PC-9 (cell line): ENCODE measurements at regions not wholly inside any gene's neighbourhood (a gene's known extent, or its start where the extent isn't known, plus 50 kb on each side); places are given as distances from the start of the nearest gene placed in this dataset.

Experiments
- BruUV-seq: library from RNA; stranded (reverse); fragments of 400-500 nt; replicated peaks from 2 replicates; lab custom pipeline; 2021; lab: Mats Ljungman, UMichigan
- CTCF ChIA-PET: fragments of 300-600 bp; sonication (Branson Sonifier 250); formaldehyde crosslinking; loops from one replicate; lab custom pipeline; 2022; ENCODE audit warnings: antibody characterized with exemption; lab: Charles Lee
- POLR2A ChIA-PET: fragments of 300-600 bp; sonication (Branson Sonifier 250); formaldehyde crosslinking; loops from one replicate; lab custom pipeline; 2022; ENCODE audit warnings: antibody characterized with exemption; ENCODE audit not compliant: unreplicated experiment; lab: Charles Lee
- DNase-seq, 2 experiments: peaks; one replicate each; pipeline versions ENCODE4 v3.0.0 to v3.0.0-alpha.2; 2015 to 2022; ENCODE audit warnings: mixed read lengths in 1 of 2
- H2AFZ ChIP-seq: fragments of 200-600 bp; sonication (generic); 2 replicates; pipeline ENCODE4 v1.8.1; 2017; ENCODE audit warnings: antibody characterized with exemption
- H3F3A ChIP-seq: fragments of 200-600 bp; sonication (generic); 2 replicates; pipeline ENCODE4 v1.8.1; 2017; ENCODE audit warnings: antibody characterized with exemption, mild to moderate bottlenecking, low read depth; ENCODE audit not compliant: insufficient read depth
- H3K27ac ChIP-seq: fragments of 200-600 bp; sonication (generic); 2 replicates; pipeline ENCODE4 v1.6.1; 2016; ENCODE audit warnings: mixed run types
- H3K27me3 ChIP-seq: fragments of 200-600 bp; sonication (generic); 2 replicates; pipeline ENCODE4 v1.6.1; 2016; ENCODE audit warnings: low read depth, mixed run types; ENCODE audit not compliant: insufficient read depth
- H3K36me3 ChIP-seq: fragments of 200-600 bp; sonication (generic); 2 replicates; pipeline ENCODE4 v1.6.1; 2016; ENCODE audit warnings: low read depth, mixed run types
- H3K4me1 ChIP-seq: fragments of 200-600 bp; sonication (generic); replicated peaks from 2 replicates; pipeline ENCODE4 v1.6.1; 2016; ENCODE audit warnings: mixed run types; ENCODE audit not compliant: insufficient read depth
- H3K4me2 ChIP-seq: fragments of 200-600 bp; sonication (generic); 2 replicates; pipeline ENCODE4 v1.6.1; 2017; ENCODE audit warnings: mixed run types
- H3K4me3 ChIP-seq: fragments of 200-600 bp; sonication (generic); 2 replicates; pipeline ENCODE4 v1.6.1; 2016; ENCODE audit warnings: mixed run types
- H3K79me2 ChIP-seq: fragments of 200-600 bp; sonication (generic); 2 replicates; pipeline ENCODE4 v1.6.1; 2017; ENCODE audit warnings: low read depth, mixed run types
- H3K9me2 ChIP-seq: fragments of 200-600 bp; sonication (generic); 2 replicates; pipeline ENCODE4 v1.8.1; 2017; ENCODE audit warnings: mild to moderate bottlenecking; ENCODE audit not compliant: insufficient read depth
- H3K9me3 ChIP-seq: fragments of 200-600 bp; sonication (generic); 2 replicates; pipeline ENCODE4 v1.8.1; 2016; ENCODE audit warnings: low read depth; ENCODE audit not compliant: insufficient read depth
- H4K20me1 ChIP-seq: fragments of 200-600 bp; sonication (generic); 2 replicates; pipeline ENCODE4 v1.8.1; 2017; ENCODE audit not compliant: insufficient read depth
- EZH2 ChIP-seq: fragments of 200-600 bp; sonication (generic); IDR thresholded peaks from 2 replicates; pipeline ENCODE4 v1.8.0; 2017; ENCODE audit warnings: antibody characterized with exemption, low read depth
- intact Hi-C: fragments of 100-400 bp; cut with micrococcal nuclease; formaldehyde crosslinking; loops from one replicate; pipeline ENCODE4 v1.10.0; 2022; ENCODE audit not compliant: unreplicated experiment
- TF ChIP-seq, protein P1 (sequence below): fragments of 200-600 bp; sonication (generic); conservative IDR thresholded peaks from 2 replicates; pipeline ENCODE4 v1.6.1; 2017; ENCODE audit warnings: mixed run types, antibody characterized with exemption, mild to moderate bottlenecking, moderate library complexity

DNA sequence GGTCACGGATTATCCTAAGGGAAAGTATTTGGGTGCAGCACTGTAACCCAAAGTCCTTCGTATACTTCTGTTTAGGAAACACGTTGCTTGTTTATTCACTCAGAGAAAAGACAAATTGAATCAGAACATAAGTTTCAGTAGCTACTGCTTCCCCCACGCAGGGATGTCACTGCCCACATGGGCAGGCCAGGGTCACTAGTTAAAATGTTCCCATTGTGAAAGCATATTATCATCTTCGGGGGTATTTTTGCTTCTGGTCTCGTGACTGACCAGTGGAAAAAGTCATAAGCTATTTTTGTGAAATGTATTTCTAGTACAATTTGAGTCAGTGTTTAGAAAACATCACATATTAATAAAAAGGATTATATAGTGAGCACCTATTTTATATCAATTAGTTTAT is 377.8 kb downstream of the PCDH7 start:
- no peaks in the 10 kb centered on the region for H3K4me1 ChIP-seq
- H3K79me2 ChIP-seq: no peaks in the 10 kb centered on the region
- TF ChIP-seq, protein P1, sequence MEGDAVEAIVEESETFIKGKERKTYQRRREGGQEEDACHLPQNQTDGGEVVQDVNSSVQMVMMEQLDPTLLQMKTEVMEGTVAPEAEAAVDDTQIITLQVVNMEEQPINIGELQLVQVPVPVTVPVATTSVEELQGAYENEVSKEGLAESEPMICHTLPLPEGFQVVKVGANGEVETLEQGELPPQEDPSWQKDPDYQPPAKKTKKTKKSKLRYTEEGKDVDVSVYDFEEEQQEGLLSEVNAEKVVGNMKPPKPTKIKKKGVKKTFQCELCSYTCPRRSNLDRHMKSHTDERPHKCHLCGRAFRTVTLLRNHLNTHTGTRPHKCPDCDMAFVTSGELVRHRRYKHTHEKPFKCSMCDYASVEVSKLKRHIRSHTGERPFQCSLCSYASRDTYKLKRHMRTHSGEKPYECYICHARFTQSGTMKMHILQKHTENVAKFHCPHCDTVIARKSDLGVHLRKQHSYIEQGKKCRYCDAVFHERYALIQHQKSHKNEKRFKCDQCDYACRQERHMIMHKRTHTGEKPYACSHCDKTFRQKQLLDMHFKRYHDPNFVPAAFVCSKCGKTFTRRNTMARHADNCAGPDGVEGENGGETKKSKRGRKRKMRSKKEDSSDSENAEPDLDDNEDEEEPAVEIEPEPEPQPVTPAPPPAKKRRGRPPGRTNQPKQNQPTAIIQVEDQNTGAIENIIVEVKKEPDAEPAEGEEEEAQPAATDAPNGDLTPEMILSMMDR: no peak
- no peak for TF ChIP-seq EZH2
- H4K20me1 ChIP-seq: no peaks in the 10 kb centered on the region
- no peaks in the 10 kb centered on the region for H3F3A ChIP-seq
- ChIA-PET POLR2A (no interaction called here), CTCF (no interaction called here)
- H3K27me3 ChIP-seq: no peaks in the 10 kb centered on the region
- H3K36me3 ChIP-seq: no peaks in the 10 kb centered on the region
- no peak overlapping the region for H2AFZ ChIP-seq
- H3K4me2 ChIP-seq: no peak overlapping the region
- no peak overlapping the region for H3K4me3 ChIP-seq
- H3K9me2 ChIP-seq: no peaks in the 10 kb centered on the region
- DNase-seq: no peak
- no TSS peak for BruUV-seq
- intact Hi-C loops: no loop called here
- H3K27ac ChIP-seq: no peak overlapping the region
- H3K9me3 ChIP-seq: no peaks in the 10 kb centered on the region

- H3K79me2 ChIP-seq: no peaks in the 10 kb centered on the region
- BruUV-seq: no TSS peak
- no peak for DNase-seq
- no peak overlapping the region for H3K27ac ChIP-seq
- ChIA-PET POLR2A (no interaction called here), CTCF (no interaction called here)
- TF ChIP-seq, protein P1: no peak
- H3K4me1 ChIP-seq: no peaks in the 10 kb centered on the region
- H3F3A ChIP-seq: no peaks in the 10 kb centered on the region
- no peaks in the 10 kb centered on the region for H4K20me1 ChIP-seq
- no peaks in the 10 kb centered on the region for H3K9me3 ChIP-seq
- intact Hi-C loops: no loop called here
- H3K4me3 ChIP-seq: no peak overlapping the region
- no peaks in the 10 kb centered on the region for H3K36me3 ChIP-seq
- no peaks in the 10 kb centered on the region for H3K9me2 ChIP-seq
- no peaks in the 10 kb centered on the region for H3K27me3 ChIP-seq
- H2AFZ ChIP-seq: no peak overlapping the region
- no peak overlapping the region for H3K4me2 ChIP-seq
Measured at GRCh38 chr4:31100536-31100935, 380.4 kb downstream of the PCDH7 start.

- intact Hi-C loops: no loop called here
- no peak overlapping the region for H3K4me2 ChIP-seq
- CTCF ChIA-PET: no interaction called here
Measured at GRCh38 chr4:31104043-31104442, 383.9 kb downstream of the PCDH7 start.

More at GRCh38 chr4:31104043-31104442, 383.9 kb downstream of the PCDH7 start:
- H3K9me3 ChIP-seq: no peaks in the 10 kb centered on the region
- no peak overlapping the region for H3K4me3 ChIP-seq
- H3K27ac ChIP-seq: no peak overlapping the region
- no peaks in the 10 kb centered on the region for H3K27me3 ChIP-seq
- no peak for TF ChIP-seq EZH2
- TF ChIP-seq, protein P1: no peak
- no peaks in the 10 kb centered on the region for H3K4me1 ChIP-seq
- no peaks in the 10 kb centered on the region for H3F3A ChIP-seq
- DNase-seq: no peak
- POLR2A ChIA-PET: no interaction called here
- no TSS peak for BruUV-seq
- no peaks in the 10 kb centered on the region for H4K20me1 ChIP-seq
- H3K9me2 ChIP-seq: no peaks in the 10 kb centered on the region
- no peaks in the 10 kb centered on the region for H3K79me2 ChIP-seq
- no peak overlapping the region for H2AFZ ChIP-seq
- H3K36me3 ChIP-seq: no peaks in the 10 kb centered on the region
